A549 (cell line): ENCODE measurements at regions not wholly inside any gene's neighbourhood (a gene's known extent, or its start where the extent isn't known, plus 50 kb on each side); places are given as distances from the start of the nearest gene placed in this dataset.

Source experiments
- ATAC-seq, 2 experiments: fragments of 200-7000 bp in 1 of 2; fragments of >200 bp in 1 of 2; cut with Nextera tagmentation in 1 of 2; cut with Tn5 transposase in 1 of 2; 3 replicates each; pipeline versions ENCODE4 v1.8.0 to v1.9.1; 2018 to 2020; ENCODE audit warnings: mild to moderate bottlenecking in 1 of 2, moderate library complexity in 1 of 2
- CTCF ChIA-PET: fragments of 300-600 bp; sonication (Branson Sonifier 250); formaldehyde crosslinking; extraction: SDS; loops from one replicate; lab custom pipeline; 2021; ENCODE audit warnings: antibody characterized with exemption, inconsistent platforms; lab: Yijun Ruan, JAX
- POLR2A ChIA-PET: fragments of 350-600 bp; formaldehyde crosslinking; extraction: SDS; loops from one replicate; lab custom pipeline; 2021; ENCODE audit warnings: antibody characterized with exemption, inconsistent platforms; lab: Yijun Ruan, JAX
- DNase-seq, 2 experiments: peaks; one replicate each; pipeline versions ENCODE4 v3.0.0 to v3.0.0-alpha.2; 2011 to 2016; ENCODE audit warnings: low read depth in 1 of 2, low spot score in 1 of 2
- FAIRE-seq: peaks from 2 replicates; lab custom pipeline; 2011; peaks lifted over from hg19 to GRCh38; lab: Jason Lieb, UNC
- H3K27ac ChIP-seq, 2 experiments: fragments of >200 bp; sonication (Bioruptor Twin); formaldehyde crosslinking; 3 replicates each; pipeline ENCODE4 v1.5.1; 2016 to 2017
- H3K4me1 ChIP-seq: fragments of >200 bp; sonication (Bioruptor Twin); formaldehyde crosslinking; 3 replicates; pipeline ENCODE4 v1.6.1; 2016
- H3K4me2 ChIP-seq: fragments of >200 bp; sonication (Bioruptor Twin); formaldehyde crosslinking; 3 replicates; pipeline ENCODE4 v1.6.1; 2016
- H3K4me3 ChIP-seq: fragments of >200 bp; sonication (Bioruptor Twin); formaldehyde crosslinking; 3 replicates; pipeline ENCODE4 v1.5.1; 2016
- H3K9me3 ChIP-seq: fragments of >200 bp; sonication (Bioruptor Twin); formaldehyde crosslinking; 3 replicates; pipeline ENCODE4 v1.6.1; 2016
- CEBPB ChIP-seq, 2 experiments: fragments of >200 bp in 1 of 2; sonication (Bioruptor Twin) in 1 of 2; formaldehyde crosslinking in 1 of 2; IDR thresholded peaks; 2 replicates each; pipeline ENCODE4 v1.6.1; 2012 to 2016
- CHD2 ChIP-seq: fragments of 150-350 bp; IDR thresholded peaks from 2 replicates; pipeline ENCODE4 v1.6.1; 2014; ENCODE audit warnings: low read length; ENCODE audit not compliant: partially characterized antibody
- CHD4 ChIP-seq: fragments of 200-600 bp; sonication (generic); IDR thresholded peaks from 2 replicates; pipeline ENCODE4 v1.6.1; 2016; ENCODE audit warnings: antibody characterized with exemption, mild to moderate bottlenecking, borderline replicate concordance
- EHMT2 ChIP-seq: fragments of 200-600 bp; sonication (generic); IDR thresholded peaks from 2 replicates; pipeline ENCODE4 v1.6.1; 2016; ENCODE audit warnings: antibody characterized with exemption, low read depth, mild to moderate bottlenecking, moderate library complexity
- HMGXB4 ChIP-seq: fragments of 250-450 bp; sonication (Bioruptor Pico); IDR thresholded peaks from 2 replicates; pipeline ENCODE4 v1.5.0; 2021; ENCODE audit warnings: mild to moderate bottlenecking, moderate library complexity, borderline replicate concordance
- JUN ChIP-seq, 2 experiments: fragments of >200 bp; sonication (Bioruptor Twin); formaldehyde crosslinking; IDR thresholded peaks; 2 replicates in 1 of 2; 3 replicates in 1 of 2; pipeline ENCODE4 v1.6.1; 2016 to 2017
- JUNB ChIP-seq: fragments of >200 bp; sonication (Bioruptor Twin); formaldehyde crosslinking; IDR thresholded peaks from 2 replicates; pipeline ENCODE4 v1.6.1; 2016
- MYC ChIP-seq: IDR thresholded peaks from 2 replicates; pipeline ENCODE4 v1.6.1; 2012; ENCODE audit warnings: mild to moderate bottlenecking, inconsistent platforms, low read length, improper control_type of control experiment, borderline replicate concordance
- NFE2L2 ChIP-seq: fragments of 150-350 bp; conservative IDR thresholded peaks from 2 replicates; pipeline ENCODE4 v1.6.1; 2014; ENCODE audit warnings: low read length
- PBX3 ChIP-seq: IDR thresholded peaks from 2 replicates; pipeline ENCODE4 v1.6.1; 2012
- RARB ChIP-seq: fragments of 250-450 bp; sonication (Bioruptor Pico); IDR thresholded peaks from 2 replicates; pipeline ENCODE4 v1.8.0; 2021; ENCODE audit warnings: mild to moderate bottlenecking, moderate library complexity
- SREBF2 ChIP-seq: fragments of 450-650 bp; IDR thresholded peaks from 2 replicates; pipeline ENCODE4 v1.6.1; 2014; ENCODE audit warnings: mild to moderate bottlenecking, moderate library complexity
- TFCP2L1 ChIP-seq: fragments of 250-450 bp; sonication (Bioruptor Pico); IDR thresholded peaks from 2 replicates; pipeline ENCODE4 v1.5.0; 2021; ENCODE audit warnings: mild to moderate bottlenecking
- ZC3H11A ChIP-seq: fragments of 450-650 bp; IDR thresholded peaks from 2 replicates; pipeline ENCODE4 v1.6.1; 2014; ENCODE audit warnings: antibody characterized with exemption, mild to moderate bottlenecking
- WGBS: methylation state at CpG from one replicate; pipeline ENCODE4 v1.1.6; 2017; ENCODE audit errors: missing lambda C conversion rate; 5-methylcytosine and 5-hydroxymethylcytosine counted together
- small RNA-seq, 6 experiments: library from RNA; depleted of rRNA; stranded (forward); fragments of <200 nt; gene quantifications; one replicate each; pipeline ENCODE3, GENCODE V24; 2012
- TF ChIP-seq, protein P1 (sequence below): fragments of >200 bp; sonication (Bioruptor Twin); formaldehyde crosslinking; IDR thresholded peaks from 3 replicates; pipeline ENCODE4 v1.5.1; 2016

GRCh38 chr4:46441136-46441859, 51.4 kb upstream of the GABRA2 start:
- no peak overlapping the region for H3K27ac ChIP-seq
- FAIRE-seq, result no peak

More at GRCh38 chr4:46441136-46441859, 51.4 kb upstream of the GABRA2 start:
- DNase-seq (no peak), ATAC-seq (no peak)
- WGBS, result 0% methylated on average over 2 of the region's 2 CpGs
- no peak overlapping the region for H3K4me3 ChIP-seq
- TF ChIP-seq MYC (no peak), HMGXB4 (CRISPR knock-in tag) (no peak), TFCP2L1 (no peak), EHMT2 (no peak), PBX3 (no peak), ZC3H11A (no peak), CHD2 (no peak), JUN (IDR thresholded peaks at IDR 0.05) (no peak), CEBPB (IDR thresholded peaks at IDR 0.05) (no peak), CHD4 (no peak), RARB (CRISPR knock-in tag) (no peak), SREBF2 (no peak), JUNB (no peak), NFE2L2 (no peak)
- TF ChIP-seq, protein P1, sequence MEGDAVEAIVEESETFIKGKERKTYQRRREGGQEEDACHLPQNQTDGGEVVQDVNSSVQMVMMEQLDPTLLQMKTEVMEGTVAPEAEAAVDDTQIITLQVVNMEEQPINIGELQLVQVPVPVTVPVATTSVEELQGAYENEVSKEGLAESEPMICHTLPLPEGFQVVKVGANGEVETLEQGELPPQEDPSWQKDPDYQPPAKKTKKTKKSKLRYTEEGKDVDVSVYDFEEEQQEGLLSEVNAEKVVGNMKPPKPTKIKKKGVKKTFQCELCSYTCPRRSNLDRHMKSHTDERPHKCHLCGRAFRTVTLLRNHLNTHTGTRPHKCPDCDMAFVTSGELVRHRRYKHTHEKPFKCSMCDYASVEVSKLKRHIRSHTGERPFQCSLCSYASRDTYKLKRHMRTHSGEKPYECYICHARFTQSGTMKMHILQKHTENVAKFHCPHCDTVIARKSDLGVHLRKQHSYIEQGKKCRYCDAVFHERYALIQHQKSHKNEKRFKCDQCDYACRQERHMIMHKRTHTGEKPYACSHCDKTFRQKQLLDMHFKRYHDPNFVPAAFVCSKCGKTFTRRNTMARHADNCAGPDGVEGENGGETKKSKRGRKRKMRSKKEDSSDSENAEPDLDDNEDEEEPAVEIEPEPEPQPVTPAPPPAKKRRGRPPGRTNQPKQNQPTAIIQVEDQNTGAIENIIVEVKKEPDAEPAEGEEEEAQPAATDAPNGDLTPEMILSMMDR, result no peak
- no peak overlapping the region for H3K4me2 ChIP-seq
- no peaks in the 10 kb centered on the region for H3K4me1 ChIP-seq
- H3K9me3 ChIP-seq, result no peaks in the 10 kb centered on the region
- ChIA-PET POLR2A (no interaction called here), CTCF (no interaction called here)

Small RNA genes lying in the stretch of these regions (small RNA-seq; reads per million reads assigned to genes)
- gene RNU6-412P, result 0 reads per million in 6 experiments
